ENCODE measurements at regions not wholly inside any gene's neighbourhood (a gene's known extent, or its start where the extent isn't known, plus 50 kb on each side); places are given as distances from the start of the nearest gene placed in this dataset.
A peak's percentile ranks its signal among the peaks of the same experiment; 100 is the strongest.

- Histone ChIP-seq H3K27ac (ENCODE audit: insufficient read depth, low read depth, low read length) (no peak overlapping the region), H3K4me2 (ENCODE audit: insufficient read depth, low read length) (no peak overlapping the region), H3K36me3 (ENCODE audit: control insufficient read depth in 2 of 2, extremely low read depth in 1 of 2, insufficient read depth in 2 of 2, low read length in 2 of 2) (no peaks in the 10 kb centered on the region), H4K20me1 (replicated peaks; ENCODE audit: control insufficient read depth, extremely low read depth, insufficient read depth, low read length) (no peaks in the 10 kb centered on the region), H3K4me1 (ENCODE audit: control insufficient read depth, extremely low read depth, insufficient read depth, low read length) (no peaks in the 10 kb centered on the region), H2AFZ (ENCODE audit: low read depth, low read length) (no peak overlapping the region), H3K9ac (replicated peaks; ENCODE audit: extremely low read depth, insufficient read depth, low read length) (no peak overlapping the region), H3K79me2 (ENCODE audit: control insufficient read depth, insufficient read depth, low read length) (no peaks in the 10 kb centered on the region), H3K9me3 (replicated peaks; ENCODE audit: control insufficient read depth, insufficient read depth, low read length) (no peaks in the 10 kb centered on the region), H3K9me1 (replicated peaks; ENCODE audit: control insufficient read depth, extremely low read depth, insufficient read depth, low read length) (no peaks in the 10 kb centered on the region), H3K4me3 (replicated peaks in 1 of 3; ENCODE audit: insufficient read depth in 1 of 3, low read depth in 1 of 3, low read length in 3 of 3) (no peak overlapping the region), H3K27me3 (ENCODE audit: control insufficient read depth in 2 of 2, insufficient read depth in 2 of 2, low read length in 2 of 2) (no peaks in the 10 kb centered on the region)
- intact Hi-C loops (cut with micrococcal nuclease) (no loop called here), dilution Hi-C loops (cut with MboI; ENCODE audit: extremely low pct_ligation_motif_present, low sequenced_read_pairs) (no loop called here)
- DNase-seq (ENCODE audit: low read depth, low spot score), result peak; percentile 14
- FAIRE-seq, result no peak
- no peak for TF ChIP-seq CTCF (IDR thresholded peaks at IDR 0.05; ENCODE audit: extremely low read depth in 1 of 2, insufficient read depth in 1 of 2, low read depth in 1 of 2, low read length in 2 of 2)
- no peak for TF ChIP-seq JUN (IDR thresholded peaks at IDR 0.05; ENCODE audit: borderline replicate concordance, insufficient read depth, insufficient read length, low read depth)
- no peak for TF ChIP-seq EZH2 (IDR thresholded peaks at IDR 0.05; ENCODE audit: borderline replicate concordance, low read depth, low read length, severe bottlenecking)
- TF ChIP-seq POLR2AphosphoS5 (IDR thresholded peaks at IDR 0.05; ENCODE audit: insufficient read depth, low read depth, low read length), result no peak
- TF ChIP-seq, protein P1, sequence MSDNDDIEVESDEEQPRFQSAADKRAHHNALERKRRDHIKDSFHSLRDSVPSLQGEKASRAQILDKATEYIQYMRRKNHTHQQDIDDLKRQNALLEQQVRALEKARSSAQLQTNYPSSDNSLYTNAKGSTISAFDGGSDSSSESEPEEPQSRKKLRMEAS (IDR thresholded peaks at IDR 0.05; ENCODE audit: insufficient read depth, insufficient read length), result no peak
- peak; percentile 74 for TF ChIP-seq FOS (IDR thresholded peaks at IDR 0.05; ENCODE audit: borderline replicate concordance, insufficient read depth, low read length)
- POLR2A ChIA-PET, result no interaction called here
- BruUV-seq (replicated peaks), result no TSS peak
- CTCF ChIA-PET, result interaction anchor here (4.4 kb wide), 1 partner anchor 188 kb away, joined by 12 read pairs; no protein-coding TSS in a partner anchor
Measured at GRCh38 chr18:34600158-34600557, 109.9 kb upstream of the DTNA start.

Measured in endothelial cell of umbilical vein (primary cell).